NT2/D1 (cell line): ENCODE measurements at regions not wholly inside any gene's neighbourhood (a gene's known extent, or its start where the extent isn't known, plus 50 kb on each side); places are given as distances from the start of the nearest gene placed in this dataset.

Experiments
- DNase-seq: peaks from one replicate; pipeline ENCODE4 v3.0.0-alpha.2; 2011; ENCODE audit warnings: low read depth, low spot score
- H3K27me3 ChIP-seq: 2 replicates; pipeline ENCODE4 v1.6.0; 2011; ENCODE audit warnings: mild to moderate bottlenecking; ENCODE audit not compliant: insufficient read length, insufficient read depth
- H3K36me3 ChIP-seq: 2 replicates; pipeline ENCODE4 v1.6.1; 2011; ENCODE audit warnings: mild to moderate bottlenecking, low read length, mixed read lengths; ENCODE audit not compliant: insufficient read depth, insufficient read length
- H3K4me1 ChIP-seq: 2 replicates; pipeline ENCODE4 v1.5.1; 2011; ENCODE audit not compliant: insufficient read depth, insufficient read length
- H3K4me3 ChIP-seq: 2 replicates; pipeline ENCODE4 v1.5.1; 2011; ENCODE audit warnings: low read depth; ENCODE audit not compliant: insufficient read length
- H3K9ac ChIP-seq: 2 replicates; pipeline ENCODE4 v1.6.0; 2011; ENCODE audit warnings: low read depth; ENCODE audit not compliant: insufficient read length
- H3K9me3 ChIP-seq: 2 replicates; pipeline ENCODE4 v1.5.1; 2011; ENCODE audit warnings: mild to moderate bottlenecking, low read length; ENCODE audit not compliant: insufficient read depth
- SUZ12 ChIP-seq: IDR thresholded peaks from 2 replicates; pipeline ENCODE4 v1.6.1; 2011; ENCODE audit not compliant: insufficient read length, insufficient read depth; ENCODE audit errors: extremely low read depth
- YY1 ChIP-seq: IDR thresholded peaks from 2 replicates; pipeline ENCODE4 v1.6.1; 2011; ENCODE audit not compliant: insufficient read length, insufficient read depth
- ZNF274 ChIP-seq: IDR thresholded peaks from 2 replicates; pipeline ENCODE4 v1.6.1; 2011; ENCODE audit warnings: mild to moderate bottlenecking, low read depth, low read length

DNA sequence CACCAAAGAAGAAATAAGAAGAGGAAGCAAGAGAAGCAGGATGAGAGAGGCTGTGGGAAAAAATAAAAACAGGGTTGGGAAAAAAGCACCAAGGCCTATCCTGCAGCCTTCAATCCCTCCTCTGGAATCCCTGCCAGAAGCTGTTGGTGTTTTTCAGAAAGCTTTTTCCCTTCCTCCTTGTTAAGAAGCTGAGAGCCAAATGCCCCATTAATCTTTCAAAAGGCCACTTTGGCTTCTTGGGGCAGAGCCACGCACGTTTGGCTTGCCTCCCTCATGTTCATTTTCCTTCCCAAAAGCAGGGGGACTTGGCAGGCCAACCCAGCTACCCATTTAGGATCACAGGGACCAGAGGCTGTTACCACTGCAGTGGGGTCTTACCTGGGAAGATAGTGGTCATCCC lies 365.3 kb downstream of the NUAK1 start:
- no peaks in the 10 kb centered on the region for H3K36me3 ChIP-seq
- H3K4me3 ChIP-seq = no peak overlapping the region
- peaks cover 16% of the 10 kb centered on the region; the same call in 1 of the 2 replicates for H3K9me3 ChIP-seq
- no peak for TF ChIP-seq ZNF274
- no peak for TF ChIP-seq YY1
- TF ChIP-seq SUZ12 = no peak
- H3K27me3 ChIP-seq = no peaks in the 10 kb centered on the region
- no peaks in the 10 kb centered on the region for H3K4me1 ChIP-seq
- DNase-seq = no peak
- H3K9ac ChIP-seq = no peak overlapping the region

DNA sequence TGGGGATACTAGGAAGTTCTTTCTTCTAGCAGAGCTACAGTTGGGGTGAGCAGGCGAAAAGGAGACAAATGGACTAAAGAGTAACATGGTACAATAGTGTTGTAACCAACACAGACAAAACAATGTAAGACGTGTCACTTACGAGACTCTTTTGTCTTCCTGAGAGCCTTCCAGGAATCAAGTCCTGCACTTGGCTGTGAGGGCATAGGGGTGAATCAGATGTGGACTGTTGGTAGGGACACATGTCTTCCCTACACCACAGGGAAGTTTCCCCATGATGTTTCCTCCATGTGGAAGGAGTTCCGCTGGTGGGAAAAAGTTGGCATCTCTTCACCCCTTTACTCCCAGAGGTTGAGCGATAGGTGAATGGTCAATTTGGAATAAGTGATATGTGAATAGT lies 364.7 kb downstream of the NUAK1 start:
- Histone ChIP-seq H3K27me3 (no peaks in the 10 kb centered on the region), H3K36me3 (no peaks in the 10 kb centered on the region), H3K4me3 (no peak overlapping the region), H3K9ac (no peak overlapping the region), H3K4me1 (no peaks in the 10 kb centered on the region), H3K9me3 (peaks cover 14% of the 10 kb centered on the region; the same call in 1 of the 2 replicates)
- TF ChIP-seq SUZ12 = no peak
- no peak for TF ChIP-seq YY1
- TF ChIP-seq ZNF274 = no peak
- DNase-seq = no peak

DNA sequence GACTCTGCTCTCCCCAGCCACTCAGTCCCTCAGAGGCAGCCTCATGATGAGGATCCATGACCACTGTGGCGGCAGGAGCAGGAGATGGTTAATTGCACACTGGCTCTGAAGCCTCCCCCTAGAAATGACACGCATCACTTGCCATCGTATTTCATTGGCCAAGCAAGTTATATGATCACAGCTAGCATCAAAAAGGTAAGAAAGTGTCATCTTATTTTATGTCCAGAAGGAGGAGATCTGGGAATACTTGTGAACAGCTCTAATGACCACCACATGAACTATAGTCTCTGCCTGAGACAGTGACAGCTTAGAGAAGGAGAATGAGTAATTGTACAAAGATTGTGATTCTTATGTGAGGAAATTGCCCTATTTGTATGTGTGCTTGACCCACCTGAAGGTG lies 363.4 kb downstream of the NUAK1 start:
- no peak for TF ChIP-seq YY1
- no peaks in the 10 kb centered on the region for H3K27me3 ChIP-seq
- H3K4me1 ChIP-seq = no peaks in the 10 kb centered on the region
- no peak overlapping the region for H3K4me3 ChIP-seq
- H3K9me3 ChIP-seq = peaks cover 5% of the 10 kb centered on the region; the same call in 1 of the 2 replicates
- no peak overlapping the region for H3K9ac ChIP-seq
- H3K36me3 ChIP-seq = no peaks in the 10 kb centered on the region
- DNase-seq = no peak

DNA sequence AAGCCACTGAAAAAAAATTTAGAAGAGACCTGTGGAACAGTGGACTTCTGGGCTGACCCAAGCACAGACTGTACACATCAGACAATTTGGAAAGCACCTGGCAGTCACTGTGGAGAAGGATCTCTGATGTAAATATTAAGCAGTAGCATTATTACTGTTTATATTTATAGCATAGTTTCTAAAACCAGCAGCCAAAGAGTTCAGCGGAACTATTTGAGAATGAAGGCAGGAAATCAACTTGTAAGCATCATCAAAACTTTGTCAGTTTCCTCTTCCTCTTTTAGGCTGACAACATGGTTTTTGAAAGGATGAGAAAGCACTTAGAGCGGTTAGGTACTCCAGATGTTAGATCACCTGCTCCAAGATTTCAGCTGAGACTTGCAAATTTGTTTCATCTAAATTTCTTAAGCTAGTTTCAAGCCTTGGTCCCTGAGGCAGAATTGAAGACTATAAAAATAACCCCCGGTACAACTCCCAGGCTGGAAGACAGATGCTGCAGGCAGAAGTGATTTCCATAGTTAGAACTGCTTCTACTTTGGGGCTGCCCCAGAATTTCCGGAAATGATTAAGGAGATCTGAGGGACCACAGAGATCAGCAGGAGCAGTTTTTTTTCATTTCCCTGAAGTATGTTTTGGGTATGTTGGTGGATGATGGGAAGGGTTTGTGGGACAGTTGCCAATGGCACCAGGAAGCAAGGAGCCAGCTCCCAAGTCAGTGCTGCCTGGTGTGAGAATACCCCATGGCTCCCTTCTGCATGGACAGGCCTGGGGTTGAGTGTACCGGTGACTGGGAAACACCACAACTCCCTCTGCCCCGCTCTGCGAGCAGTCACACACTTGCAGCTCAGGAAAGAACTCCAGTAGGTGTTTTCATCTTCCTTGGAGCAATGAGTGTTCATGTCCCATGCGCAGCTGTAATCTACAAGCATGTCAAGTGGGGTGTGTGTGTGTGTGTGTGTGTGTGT lies 354.5 kb downstream of the NUAK1 start:
- Histone ChIP-seq H3K9me3 (peaks cover under 1% of the 10 kb centered on the region; the same call in 1 of the 2 replicates), H3K4me1 (peaks cover 2% of the 10 kb centered on the region), H3K9ac (no peak overlapping the region), H3K4me3 (no peak overlapping the region), H3K36me3 (no peaks in the 10 kb centered on the region), H3K27me3 (no peaks in the 10 kb centered on the region)
- DNase-seq = no peak
- TF ChIP-seq YY1 (no peak), SUZ12 (no peak)

DNA sequence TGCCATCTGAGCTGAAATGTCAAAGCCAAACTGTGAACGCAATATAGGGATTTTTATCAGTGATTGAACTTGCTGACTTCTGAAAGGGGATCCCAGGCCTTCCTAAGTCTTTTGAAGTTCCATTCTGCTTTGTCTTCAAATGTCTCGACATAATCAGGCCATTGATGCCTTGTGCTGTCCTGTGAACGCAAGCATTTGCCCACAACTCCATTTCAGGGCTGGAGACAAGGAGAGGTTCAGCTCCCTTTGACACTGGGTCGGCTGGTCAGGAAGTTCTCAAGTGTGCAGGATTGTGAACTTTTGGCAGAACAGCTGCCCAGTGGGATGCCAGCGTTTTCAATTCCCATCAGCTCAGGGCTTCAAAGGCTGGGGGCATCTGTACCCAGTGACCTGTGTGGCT lies 345.3 kb downstream of the NUAK1 start:
- Histone ChIP-seq H3K27me3 (no peaks in the 10 kb centered on the region), H3K36me3 (no peaks in the 10 kb centered on the region), H3K4me1 (no peaks in the 10 kb centered on the region), H3K4me3 (no peak overlapping the region), H3K9ac (no peak overlapping the region), H3K9me3 (peaks cover 6% of the 10 kb centered on the region; the same call in 1 of the 2 replicates)
- DNase-seq = no peak
- TF ChIP-seq YY1 = no peak
- TF ChIP-seq SUZ12 = no peak
- TF ChIP-seq ZNF274 = no peak

DNA sequence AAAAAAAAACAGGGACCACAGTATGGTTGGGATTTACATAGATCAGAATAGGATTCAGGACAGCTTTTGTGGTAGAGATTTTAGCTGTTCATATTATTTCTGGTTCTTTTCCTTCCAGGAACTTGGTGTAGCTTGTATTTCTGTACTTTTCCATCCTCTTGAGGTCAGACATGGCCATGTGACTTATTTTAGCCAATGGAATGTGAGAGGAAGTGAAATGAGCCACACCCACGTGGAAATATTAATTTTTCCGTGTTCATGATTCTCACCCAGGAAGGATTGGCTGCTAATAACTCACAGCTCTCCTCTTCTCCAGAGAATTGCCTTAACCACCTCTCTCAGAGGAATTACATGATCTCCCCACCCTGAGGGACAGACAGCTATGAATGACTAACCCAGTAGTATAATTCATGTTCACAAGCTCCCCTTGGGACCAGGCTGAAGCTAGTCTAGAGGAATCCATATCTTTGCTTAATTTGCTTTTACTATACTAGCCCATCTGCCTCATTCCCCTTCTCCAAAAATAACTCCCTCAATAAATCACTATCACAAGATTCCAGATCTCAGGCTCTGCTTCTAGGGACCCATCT lies 340.4 kb downstream of the NUAK1 start:
- no peak for DNase-seq
- H3K27me3 ChIP-seq = no peaks in the 10 kb centered on the region
- TF ChIP-seq SUZ12 = no peak
- no peak for TF ChIP-seq YY1
- TF ChIP-seq ZNF274 = no peak
- H3K9me3 ChIP-seq = no peaks in the 10 kb centered on the region
- H3K4me3 ChIP-seq = no peak overlapping the region
- H3K4me1 ChIP-seq = no peaks in the 10 kb centered on the region
- H3K9ac ChIP-seq = no peak overlapping the region
- no peaks in the 10 kb centered on the region for H3K36me3 ChIP-seq

DNA sequence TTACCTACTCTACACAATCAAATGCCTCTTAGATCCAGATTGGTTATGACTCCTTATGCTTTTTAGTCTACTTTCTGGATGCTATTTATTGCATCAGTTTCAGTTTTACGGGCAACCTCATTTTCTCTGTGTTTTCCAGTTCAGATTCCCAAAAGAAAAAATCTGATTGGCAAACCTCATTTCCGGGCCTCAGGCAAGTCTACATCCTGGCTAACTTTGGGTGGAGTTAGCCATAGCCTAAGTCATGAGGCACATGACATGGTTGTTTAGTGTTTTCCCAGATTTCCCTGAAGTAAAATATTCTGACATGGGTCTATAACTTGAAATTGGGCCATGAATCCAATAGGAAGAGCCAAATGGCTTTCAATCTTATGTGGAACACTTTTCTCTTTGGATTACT lies 339.7 kb downstream of the NUAK1 start:
- Histone ChIP-seq H3K4me1 (no peaks in the 10 kb centered on the region), H3K27me3 (no peaks in the 10 kb centered on the region), H3K36me3 (no peaks in the 10 kb centered on the region), H3K9me3 (no peaks in the 10 kb centered on the region), H3K9ac (no peak overlapping the region), H3K4me3 (no peak overlapping the region)
- no peak for DNase-seq
- no peak for TF ChIP-seq ZNF274
- no peak for TF ChIP-seq SUZ12
- no peak for TF ChIP-seq YY1

DNA sequence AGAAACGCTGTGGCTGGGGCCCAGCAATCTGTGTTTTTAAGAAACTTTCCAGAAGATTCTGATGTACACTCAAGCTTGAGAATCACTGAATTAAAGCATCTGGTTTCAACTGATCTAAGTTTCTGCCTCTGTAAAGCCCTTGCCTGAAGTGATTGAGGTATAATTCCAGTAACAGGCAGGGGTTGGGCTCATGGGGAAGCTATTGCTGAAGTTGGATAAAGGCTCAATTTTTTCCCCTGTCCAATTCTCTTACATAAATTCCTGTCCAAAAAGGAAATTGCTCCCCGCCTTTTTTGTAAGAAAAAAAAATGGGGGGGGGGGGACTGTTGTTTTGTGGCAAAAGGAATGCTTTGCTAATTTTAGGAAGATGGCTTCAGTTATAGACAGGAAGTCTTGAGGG lies 337.4 kb downstream of the NUAK1 start:
- H3K27me3 ChIP-seq = no peaks in the 10 kb centered on the region
- no peak overlapping the region for H3K4me3 ChIP-seq
- H3K4me1 ChIP-seq = no peaks in the 10 kb centered on the region
- H3K9ac ChIP-seq = no peak overlapping the region
- no peak for DNase-seq
- TF ChIP-seq YY1 = no peak
- TF ChIP-seq SUZ12 = no peak
- TF ChIP-seq ZNF274 = no peak
- no peaks in the 10 kb centered on the region for H3K9me3 ChIP-seq
- H3K36me3 ChIP-seq = no peaks in the 10 kb centered on the region
